H1 (cell line): ENCODE measurements at regions not wholly inside any gene's neighbourhood (a gene's known extent, or its start where the extent isn't known, plus 50 kb on each side); places are given as distances from the start of the nearest gene placed in this dataset.

ENCODE experiments used
- CREB1 ChIP-seq: IDR thresholded peaks from 2 replicates; pipeline ENCODE4 v1.6.1; 2012; ENCODE audit warnings: inconsistent platforms
- PHF8 ChIP-seq: fragments of 200-600 bp; sonication (generic); conservative IDR thresholded peaks from 2 replicates; pipeline ENCODE4 v1.7.1; 2012; ENCODE audit warnings: low read depth, mild to moderate bottlenecking, inconsistent platforms, low read length, moderate library complexity
- SIRT6 ChIP-seq: IDR thresholded peaks from one replicate; pipeline ENCODE4 v1.7.1; 2012; ENCODE audit warnings: low read length, inconsistent platforms
- TAF1 ChIP-seq: IDR thresholded peaks from 2 replicates; pipeline ENCODE4 v1.6.1; 2011; ENCODE audit warnings: mild to moderate bottlenecking, low read depth, low read length
- YY1 ChIP-seq: IDR thresholded peaks from 2 replicates; pipeline ENCODE4 v1.6.1; 2011; ENCODE audit warnings: low read depth, mild to moderate bottlenecking, low read length

DNA sequence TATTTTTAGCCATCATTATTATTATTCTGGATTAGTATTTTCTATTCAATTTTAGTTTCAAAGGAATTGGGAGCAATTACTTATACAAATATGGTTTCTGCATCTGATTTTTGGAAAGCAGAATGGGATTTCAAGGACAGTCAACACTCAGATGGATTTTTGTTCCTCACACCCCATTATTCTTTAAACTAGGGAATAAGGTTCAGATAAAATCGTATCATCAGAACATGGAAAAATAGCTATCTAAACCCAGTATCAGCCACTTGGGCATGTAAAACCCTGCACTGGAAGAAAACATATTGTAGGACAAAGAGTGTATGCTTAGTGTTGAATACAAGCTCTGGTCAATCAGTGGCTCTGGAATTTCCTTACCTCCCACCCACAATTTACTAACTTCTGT is 452.5 kb downstream of the ZNF516 start (continued):
- TF ChIP-seq TAF1 (no peak), PHF8 (no peak), SIRT6 (no peak), CREB1 (no peak), YY1 (no peak)
